AG10803 (cell line): ENCODE measurements at regions not wholly inside any gene's neighbourhood (a gene's known extent, or its start where the extent isn't known, plus 50 kb on each side); places are given as distances from the start of the nearest gene placed in this dataset.

Source experiments
- DNase-seq: peaks from one replicate; pipeline ENCODE4 v3.0.0; 2010; ENCODE audit warnings: low read depth
- H3K4me3 ChIP-seq: 2 replicates; pipeline ENCODE4 v1.5.1; 2011; ENCODE audit warnings: mild to moderate bottlenecking, low read length, control low read depth
- CTCF ChIP-seq: conservative IDR thresholded peaks from 2 replicates; pipeline ENCODE4 v1.5.1; 2011; ENCODE audit warnings: mild to moderate bottlenecking, low read length, control low read depth, inconsistent platforms

GRCh38 chr6:6393069-6393529 is 72.6 kb upstream of the F13A1 start:
- no peak overlapping the region for H3K4me3 ChIP-seq
- no peak for TF ChIP-seq CTCF
- DNase-seq: no peak

- no peak overlapping the region for H3K4me3 ChIP-seq
- no peak for TF ChIP-seq CTCF
- DNase-seq: no peak
Measured at GRCh38 chr6:6395581-6396197, 75.2 kb upstream of the F13A1 start.

GRCh38 chr6:6397842-6398241 is 77.4 kb upstream of the F13A1 start:
- no peak for DNase-seq
- no peak overlapping the region for H3K4me3 ChIP-seq
- TF ChIP-seq CTCF: no peak

- DNase-seq: no peak
- H3K4me3 ChIP-seq: no peak overlapping the region
- TF ChIP-seq CTCF: no peak
Measured at GRCh38 chr6:6399568-6399967, 79.1 kb upstream of the F13A1 start.

- DNase-seq: no peak
- no peak for TF ChIP-seq CTCF
- no peak overlapping the region for H3K4me3 ChIP-seq
Measured at GRCh38 chr6:6401401-6401800, 80.9 kb upstream of the F13A1 start.

- no peak for TF ChIP-seq CTCF
- H3K4me3 ChIP-seq: no peak overlapping the region
- no peak for DNase-seq
Measured at GRCh38 chr6:6402006-6402405, 81.5 kb upstream of the F13A1 start.

- no peak for DNase-seq
- H3K4me3 ChIP-seq: no peak overlapping the region
- no peak for TF ChIP-seq CTCF
Measured at GRCh38 chr6:6402591-6402990, 82.1 kb upstream of the F13A1 start.
